ENCODE measurements at regions not wholly inside any gene's neighbourhood (a gene's known extent, or its start where the extent isn't known, plus 50 kb on each side); places are given as distances from the start of the nearest gene placed in this dataset.

DNA sequence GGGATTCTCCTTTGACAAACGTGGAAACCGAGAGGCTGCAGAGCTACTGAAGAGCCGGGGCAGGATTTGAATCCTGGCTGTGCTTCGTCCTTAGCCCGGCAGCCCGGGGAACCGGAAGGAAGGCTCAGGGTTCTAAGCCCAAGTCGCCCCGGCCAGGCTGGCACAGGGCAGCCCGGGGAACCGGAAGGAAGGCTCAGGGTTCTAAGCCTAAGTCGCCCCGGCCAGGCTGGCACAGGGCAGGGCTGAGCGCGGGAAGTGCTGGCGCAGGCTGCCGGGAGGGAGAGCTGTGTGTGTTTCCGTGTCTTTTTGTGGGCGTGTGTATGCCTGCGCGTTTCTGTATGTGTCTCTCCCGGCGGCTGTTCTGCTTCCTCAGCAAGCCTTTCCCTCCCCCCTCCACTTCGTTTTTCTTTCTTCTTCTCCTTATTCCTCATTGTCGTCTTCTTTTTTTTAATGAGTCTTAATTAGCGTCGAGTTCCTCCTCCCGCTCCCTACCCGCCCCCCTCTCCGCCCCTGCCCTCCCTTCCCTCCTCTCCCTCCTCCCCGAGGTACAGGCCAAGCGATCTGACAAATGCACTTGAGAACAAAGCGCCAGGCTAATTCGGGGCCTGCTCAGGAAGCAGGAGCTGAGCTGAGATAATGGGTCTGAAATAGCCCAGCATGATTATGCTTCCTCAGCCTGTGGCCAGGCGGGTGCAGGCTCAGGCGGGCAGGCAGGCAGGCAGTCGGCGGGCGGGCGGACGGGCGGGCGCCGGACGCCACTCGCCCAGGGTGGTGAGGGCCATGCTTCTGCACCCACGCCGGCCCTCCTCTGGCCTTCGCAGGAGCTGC is 65.9 kb downstream of the EFNB1 start:
- peaks cover 7% of the 10 kb centered on the region for H3K4me1 ChIP-seq (ENCODE audit: low read depth)
- intact Hi-C loops (cut with DNase I, micrococcal nuclease) = no loop called here
- no peaks in the 10 kb centered on the region for H3K36me3 ChIP-seq (ENCODE audit: low read depth)
- peak; percentile 90 for ATAC-seq
- TF ChIP-seq, protein P1, sequence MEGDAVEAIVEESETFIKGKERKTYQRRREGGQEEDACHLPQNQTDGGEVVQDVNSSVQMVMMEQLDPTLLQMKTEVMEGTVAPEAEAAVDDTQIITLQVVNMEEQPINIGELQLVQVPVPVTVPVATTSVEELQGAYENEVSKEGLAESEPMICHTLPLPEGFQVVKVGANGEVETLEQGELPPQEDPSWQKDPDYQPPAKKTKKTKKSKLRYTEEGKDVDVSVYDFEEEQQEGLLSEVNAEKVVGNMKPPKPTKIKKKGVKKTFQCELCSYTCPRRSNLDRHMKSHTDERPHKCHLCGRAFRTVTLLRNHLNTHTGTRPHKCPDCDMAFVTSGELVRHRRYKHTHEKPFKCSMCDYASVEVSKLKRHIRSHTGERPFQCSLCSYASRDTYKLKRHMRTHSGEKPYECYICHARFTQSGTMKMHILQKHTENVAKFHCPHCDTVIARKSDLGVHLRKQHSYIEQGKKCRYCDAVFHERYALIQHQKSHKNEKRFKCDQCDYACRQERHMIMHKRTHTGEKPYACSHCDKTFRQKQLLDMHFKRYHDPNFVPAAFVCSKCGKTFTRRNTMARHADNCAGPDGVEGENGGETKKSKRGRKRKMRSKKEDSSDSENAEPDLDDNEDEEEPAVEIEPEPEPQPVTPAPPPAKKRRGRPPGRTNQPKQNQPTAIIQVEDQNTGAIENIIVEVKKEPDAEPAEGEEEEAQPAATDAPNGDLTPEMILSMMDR (IDR thresholded peaks at IDR 0.05) = no peak
- DNase-seq = peak; percentile 68 to 78 (median 77)
- H3K9me3 ChIP-seq = no peaks in the 10 kb centered on the region
- H3K4me3 ChIP-seq = no peak overlapping the region

DNA sequence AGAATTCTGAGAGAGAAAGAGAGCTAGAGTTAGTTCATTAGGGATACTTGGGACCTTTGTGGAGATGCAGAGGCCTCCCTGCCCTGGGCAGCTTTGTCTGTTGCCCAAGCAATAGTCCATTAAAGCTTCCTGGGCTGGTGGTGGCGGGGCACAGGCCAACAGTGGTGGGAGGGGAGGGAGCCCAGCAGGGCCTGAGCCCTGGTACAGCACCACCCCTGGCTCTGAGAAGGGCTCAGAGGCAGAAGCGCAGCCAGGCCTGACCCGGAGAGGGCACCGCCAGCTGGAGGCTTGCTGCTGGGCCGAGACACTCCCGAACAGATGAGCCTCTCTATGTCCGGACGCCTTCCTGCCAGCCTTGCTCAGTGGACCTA is 65.3 kb downstream of the EFNB1 start:
- Histone ChIP-seq H3K4me1 (ENCODE audit: low read depth) (peaks cover 7% of the 10 kb centered on the region), H3K4me3 (no peak overlapping the region), H3K9me3 (no peaks in the 10 kb centered on the region), H3K36me3 (ENCODE audit: low read depth) (no peaks in the 10 kb centered on the region)
- DNase-seq (peak in 1 of 3 donors; percentile 48), ATAC-seq (peak; percentile 44)
- intact Hi-C loops (cut with DNase I, micrococcal nuclease) = no loop called here
- TF ChIP-seq, protein P1 (IDR thresholded peaks at IDR 0.05) = no peak

DNA sequence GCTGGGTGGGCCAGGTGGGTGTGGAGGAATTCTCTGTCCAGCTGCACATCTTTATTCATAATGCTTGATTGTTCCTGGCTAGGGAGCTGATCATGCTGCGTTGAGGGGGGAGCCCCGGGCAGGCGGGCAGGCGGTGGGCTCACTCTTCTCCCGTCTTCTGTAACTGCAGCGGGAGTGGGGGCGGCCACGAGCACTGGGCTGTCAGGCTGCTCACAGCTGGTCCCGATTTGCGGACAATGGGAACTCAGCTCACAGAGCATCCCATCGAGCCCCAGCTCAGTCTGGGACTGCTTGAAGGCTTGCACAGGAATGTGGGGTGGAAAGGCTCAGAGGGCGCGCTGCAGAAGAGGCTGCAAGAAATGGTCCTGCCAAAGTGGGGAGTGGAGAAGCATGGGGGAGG is 63.8 kb downstream of the EFNB1 start:
- H3K4me1 ChIP-seq (ENCODE audit: low read depth) = peaks cover 7% of the 10 kb centered on the region
- TF ChIP-seq, protein P1 (IDR thresholded peaks at IDR 0.05) = no peak
- H3K36me3 ChIP-seq (ENCODE audit: low read depth) = no peaks in the 10 kb centered on the region
- no peak overlapping the region for H3K4me3 ChIP-seq
- intact Hi-C loops (cut with DNase I, micrococcal nuclease) = no loop called here
- DNase-seq (no peak), ATAC-seq (no peak)
- no peaks in the 10 kb centered on the region for H3K9me3 ChIP-seq

DNA sequence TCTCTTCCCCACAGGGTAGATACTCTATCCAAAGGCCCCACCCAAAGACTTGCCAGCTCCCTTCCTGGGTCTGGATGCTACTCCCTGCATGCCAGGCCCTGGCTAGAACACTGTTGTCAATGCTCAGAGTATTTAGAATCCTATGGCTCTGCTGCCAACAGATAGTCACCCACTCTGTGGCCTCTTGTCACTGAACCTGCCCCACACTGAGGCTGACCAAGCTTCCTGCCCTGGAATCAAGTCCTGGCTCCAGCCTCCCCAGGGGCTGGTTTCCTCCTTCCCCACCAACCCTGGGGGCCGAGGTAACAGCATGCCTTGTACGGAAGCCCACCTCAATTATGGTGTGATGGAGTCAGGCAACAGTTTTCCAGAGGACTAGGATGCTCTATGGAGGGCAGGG is 63.3 kb downstream of the EFNB1 start:
- no peak overlapping the region for H3K4me3 ChIP-seq
- H3K36me3 ChIP-seq (ENCODE audit: low read depth) = no peaks in the 10 kb centered on the region
- no peaks in the 10 kb centered on the region for H3K9me3 ChIP-seq
- ATAC-seq (no peak), DNase-seq (no peak)
- intact Hi-C loops (cut with DNase I, micrococcal nuclease) = no loop called here
- H3K4me1 ChIP-seq (ENCODE audit: low read depth) = peaks cover 7% of the 10 kb centered on the region
- TF ChIP-seq, protein P1 (IDR thresholded peaks at IDR 0.05) = no peak

Data from mucosa of descending colon (tissue), 3 donors.